Hepatocyte (in vitro differentiated cells): ENCODE measurements at regions not wholly inside any gene's neighbourhood (a gene's known extent, or its start where the extent isn't known, plus 50 kb on each side); places are given as distances from the start of the nearest gene placed in this dataset.

Experiments used
- DNase-seq: peaks from one replicate; pipeline ENCODE4 v3.0.0-alpha.2; 2016; ENCODE audit warnings: low spot score
- H2AFZ ChIP-seq: fragments of 200-600 bp; sonication (generic); 2 replicates; pipeline ENCODE4 v1.6.0; 2016; ENCODE audit warnings: antibody characterized with exemption, mild to moderate bottlenecking
- H3K27ac ChIP-seq: fragments of 200-600 bp; sonication (generic); 2 replicates; pipeline ENCODE4 v1.5.1; 2016; ENCODE audit warnings: mild to moderate bottlenecking
- H3K27me3 ChIP-seq: fragments of 200-600 bp; sonication (generic); 2 replicates; pipeline ENCODE4 v1.6.1; 2016
- H3K36me3 ChIP-seq: fragments of 200-600 bp; sonication (generic); replicated peaks from 2 replicates; pipeline ENCODE4 v1.5.1; 2016; ENCODE audit warnings: low read depth; ENCODE audit not compliant: insufficient read depth
- H3K4me1 ChIP-seq: fragments of 200-600 bp; sonication (generic); 2 replicates; pipeline ENCODE4 v1.5.1; 2016; ENCODE audit warnings: mild to moderate bottlenecking, moderate library complexity; ENCODE audit not compliant: insufficient read depth
- H3K4me2 ChIP-seq: fragments of 200-600 bp; sonication (generic); 2 replicates; pipeline ENCODE4 v1.6.0; 2016
- H3K4me3 ChIP-seq: fragments of 200-600 bp; sonication (generic); 2 replicates; pipeline ENCODE4 v1.5.1; 2016; ENCODE audit warnings: mild to moderate bottlenecking
- H3K79me2 ChIP-seq: fragments of 200-600 bp; sonication (generic); 2 replicates; pipeline ENCODE4 v1.6.0; 2017; ENCODE audit warnings: mild to moderate bottlenecking
- H3K9me2 ChIP-seq: fragments of 200-600 bp; sonication (generic); replicated peaks from 2 replicates; pipeline ENCODE4 v1.6.0; 2017; ENCODE audit warnings: mild to moderate bottlenecking; ENCODE audit not compliant: insufficient read depth
- H3K9me3 ChIP-seq: fragments of 200-600 bp; sonication (generic); 2 replicates; pipeline ENCODE4 v1.5.1; 2016; ENCODE audit warnings: low read depth, mild to moderate bottlenecking
- H4K20me1 ChIP-seq: fragments of 200-600 bp; sonication (generic); 2 replicates; pipeline ENCODE4 v1.6.0; 2016; ENCODE audit warnings: mild to moderate bottlenecking; ENCODE audit not compliant: insufficient read depth, poor library complexity, severe bottlenecking
- CTCF ChIP-seq: fragments of 200-600 bp; sonication (generic); IDR thresholded peaks from 2 replicates; pipeline ENCODE4 v1.5.1; 2016; ENCODE audit warnings: antibody characterized with exemption, mild to moderate bottlenecking; ENCODE audit not compliant: poor library complexity
- EZH2 ChIP-seq: fragments of 200-600 bp; sonication (generic); IDR thresholded peaks from 2 replicates; pipeline ENCODE4 v1.6.1; 2016; ENCODE audit warnings: antibody characterized with exemption, mild to moderate bottlenecking, borderline replicate concordance
- EZH2phosphoT487 ChIP-seq: fragments of 200-600 bp; sonication (generic); IDR thresholded peaks from one replicate; pipeline ENCODE4 v1.6.1; 2018; ENCODE audit warnings: antibody characterized with exemption, mild to moderate bottlenecking, low read depth, moderate library complexity; ENCODE audit not compliant: unreplicated experiment, severe bottlenecking
- WGBS: methylation state at CpG from one replicate; pipeline ENCODE4 v1.1.6; 2016; ENCODE audit warnings: low lambda C conversion rate; ENCODE audit errors: missing lambda C conversion rate; 5-methylcytosine and 5-hydroxymethylcytosine counted together

- Histone ChIP-seq H2AFZ (no peak overlapping the region), H4K20me1 (no peaks in the 10 kb centered on the region), H3K9me2 (no peaks in the 10 kb centered on the region), H3K27me3 (no peaks in the 10 kb centered on the region), H3K4me3 (no peak overlapping the region), H3K4me1 (no peaks in the 10 kb centered on the region), H3K36me3 (no peaks in the 10 kb centered on the region), H3K4me2 (no peak overlapping the region), H3K9me3 (no peaks in the 10 kb centered on the region), H3K27ac (no peak overlapping the region), H3K79me2 (no peaks in the 10 kb centered on the region)
- 88% methylated on average over 3 of the region's 3 CpGs for WGBS
- TF ChIP-seq CTCF (no peak), EZH2 (no peak), EZH2phosphoT487 (no peak)
- DNase-seq, result no peak
These were observed 297.2 kb downstream of the TCERG1L start for GRCh38 chr10:131014271-131014670.

- Histone ChIP-seq H3K27ac (no peak overlapping the region), H4K20me1 (no peaks in the 10 kb centered on the region), H2AFZ (no peak overlapping the region), H3K9me2 (no peaks in the 10 kb centered on the region), H3K36me3 (no peaks in the 10 kb centered on the region), H3K9me3 (no peaks in the 10 kb centered on the region), H3K79me2 (no peaks in the 10 kb centered on the region), H3K4me2 (no peak overlapping the region), H3K4me3 (no peak overlapping the region), H3K27me3 (no peaks in the 10 kb centered on the region), H3K4me1 (no peaks in the 10 kb centered on the region)
- TF ChIP-seq EZH2phosphoT487, result no peak
- no peak for TF ChIP-seq CTCF
- no peak for TF ChIP-seq EZH2
- 91% methylated on average over 9 of the region's 9 CpGs for WGBS
- no peak for DNase-seq
These were observed 296.2 kb downstream of the TCERG1L start for GRCh38 chr10:131015271-131015670.

- no peak overlapping the region for H3K4me2 ChIP-seq
- no peak overlapping the region for H2AFZ ChIP-seq
- H3K4me1 ChIP-seq, result no peaks in the 10 kb centered on the region
- no peak for DNase-seq
- H3K4me3 ChIP-seq, result no peak overlapping the region
- no peak overlapping the region for H3K27ac ChIP-seq
- H3K79me2 ChIP-seq, result no peaks in the 10 kb centered on the region
- WGBS, result 91% methylated on average over 7 of the region's 7 CpGs
- TF ChIP-seq EZH2phosphoT487, result no peak
- TF ChIP-seq CTCF, result no peak
- TF ChIP-seq EZH2, result no peak
- H4K20me1 ChIP-seq, result no peaks in the 10 kb centered on the region
- H3K9me3 ChIP-seq, result no peaks in the 10 kb centered on the region
- no peaks in the 10 kb centered on the region for H3K9me2 ChIP-seq
- no peaks in the 10 kb centered on the region for H3K36me3 ChIP-seq
- no peaks in the 10 kb centered on the region for H3K27me3 ChIP-seq
These were observed 295.0 kb downstream of the TCERG1L start for GRCh38 chr10:131016556-131016955.
